Panc1 (cell line): ENCODE measurements at regions not wholly inside any gene's neighbourhood (a gene's known extent, or its start where the extent isn't known, plus 50 kb on each side); places are given as distances from the start of the nearest gene placed in this dataset.

Source experiments
- ATAC-seq: fragments of 200-7000 bp; cut with Tn5 transposase; 2 replicates; pipeline ENCODE4 v1.9.1; 2020; ENCODE audit warnings: mild to moderate bottlenecking, moderate library complexity
- BruUV-seq: library from RNA; stranded (reverse); fragments of 400-500 nt; replicated peaks from 2 replicates; lab custom pipeline; 2021; lab: Mats Ljungman, UMichigan
- CTCF ChIA-PET: fragments of 300-600 bp; sonication (Branson Sonifier 250); formaldehyde crosslinking; loops from one replicate; lab custom pipeline; 2022; ENCODE audit warnings: antibody characterized with exemption; lab: Charles Lee
- POLR2A ChIA-PET: fragments of 300-600 bp; sonication (Branson Sonifier 250); formaldehyde crosslinking; loops from one replicate; lab custom pipeline; 2022; ENCODE audit warnings: antibody characterized with exemption; lab: Charles Lee
- DNase-seq: peaks from one replicate; pipeline ENCODE4 v3.0.0-alpha.2; 2010; ENCODE audit warnings: low read depth, low spot score
- H3K27ac ChIP-seq: 2 replicates; pipeline ENCODE4 v1.5.1; 2011; ENCODE audit warnings: mild to moderate bottlenecking, low read length, inconsistent platforms
- H3K27me3 ChIP-seq: fragments of 200-500 bp; sonication (Bioruptor generic); 2 replicates; pipeline ENCODE4 v1.6.0; 2014; ENCODE audit warnings: low read length, inconsistent platforms; ENCODE audit not compliant: control insufficient read depth, insufficient read depth
- H3K36me3 ChIP-seq: fragments of 200-500 bp; sonication (Bioruptor generic); 2 replicates; pipeline ENCODE4 v1.5.1; 2014; ENCODE audit warnings: inconsistent platforms, mild to moderate bottlenecking, low read length, moderate library complexity; ENCODE audit not compliant: control insufficient read depth, insufficient read depth
- H3K4me1 ChIP-seq: 2 replicates; pipeline ENCODE4 v1.5.1; 2011; ENCODE audit warnings: inconsistent platforms, mild to moderate bottlenecking, low read length, moderate library complexity; ENCODE audit not compliant: control insufficient read depth, insufficient read depth
- H3K4me3 ChIP-seq, 2 experiments: 2 replicates each; pipeline ENCODE4 v1.5.1; 2011 to 2012; ENCODE audit warnings: low read depth in 2 of 2, low read length in 2 of 2, mild to moderate bottlenecking in 2 of 2, inconsistent platforms in 1 of 2, moderate library complexity in 1 of 2
- H3K9me3 ChIP-seq: fragments of 200-500 bp; sonication (Bioruptor generic); 2 replicates; pipeline ENCODE4 v1.5.1; 2014; ENCODE audit warnings: low read depth, mild to moderate bottlenecking, inconsistent platforms, low read length, moderate library complexity; ENCODE audit not compliant: control insufficient read depth, insufficient read depth
- POLR2AphosphoS5 ChIP-seq: IDR thresholded peaks from 2 replicates; pipeline ENCODE4 v1.6.1; 2012; ENCODE audit warnings: mild to moderate bottlenecking, low read depth, low read length, moderate library complexity
- SIN3A ChIP-seq: IDR thresholded peaks from 2 replicates; pipeline ENCODE4 v1.6.1; 2012; ENCODE audit warnings: low read depth, mild to moderate bottlenecking, low read length, moderate library complexity, borderline replicate concordance; ENCODE audit not compliant: insufficient read depth
- TCF7L2 ChIP-seq: IDR thresholded peaks from 2 replicates; pipeline ENCODE4 v1.6.1; 2011; ENCODE audit warnings: mild to moderate bottlenecking, low read depth, low read length, inconsistent platforms
- in situ Hi-C: cut with HindIII; loops from 2 replicates; pipeline ENCODE4 v1.10.0; 2016; ENCODE audit warnings: low sequenced_read_pairs, low pct_unique_long_range_greater_than_20kb
- intact Hi-C: fragments of 100-400 bp; cut with micrococcal nuclease; formaldehyde crosslinking; loops from one replicate; pipeline ENCODE4 v1.10.0; 2022; ENCODE audit not compliant: unreplicated experiment
- TF ChIP-seq, protein P1 (sequence below): fragments of 450-650 bp; IDR thresholded peaks from 2 replicates; pipeline ENCODE4 v1.5.1; 2017; ENCODE audit warnings: mild to moderate bottlenecking
- TF ChIP-seq, protein P2 (sequence below), 2 experiments: IDR thresholded peaks; 2 replicates each; pipeline ENCODE4 v1.6.1; 2011 to 2012; ENCODE audit warnings: low read depth in 2 of 2, control low read depth in 1 of 2, low read length in 1 of 2, mild to moderate bottlenecking in 1 of 2, moderate library complexity in 1 of 2; ENCODE audit not compliant: insufficient read depth in 1 of 2

DNA sequence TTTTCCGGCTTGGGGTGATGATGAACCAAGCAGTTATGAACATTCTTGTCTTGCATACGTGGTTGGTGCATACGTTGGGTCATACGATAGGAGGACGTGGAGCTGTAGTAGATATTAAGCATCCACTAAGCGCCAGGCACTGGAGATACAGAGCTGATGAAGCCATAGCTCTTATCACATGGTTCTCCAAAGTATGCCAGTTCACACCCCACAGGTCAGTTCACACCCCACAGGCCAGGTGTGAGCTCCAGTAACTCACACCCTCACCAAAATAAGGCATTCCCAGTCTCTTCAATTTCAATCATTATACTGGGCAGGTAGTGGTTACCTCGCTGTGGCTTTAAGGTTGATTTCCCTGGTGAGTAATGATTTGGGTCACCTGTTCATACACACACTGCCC lies 335.5 kb downstream of the FOXL1 start:
- no peaks in the 10 kb centered on the region for H3K27me3 ChIP-seq
- H3K4me1 ChIP-seq: no peaks in the 10 kb centered on the region
- BruUV-seq: no TSS peak
- CTCF ChIA-PET: no interaction called here
- ATAC-seq (no peak), DNase-seq (no peak)
- no peaks in the 10 kb centered on the region for H3K36me3 ChIP-seq
- POLR2A ChIA-PET: no interaction called here
- H3K4me3 ChIP-seq: no peak overlapping the region
- TF ChIP-seq POLR2AphosphoS5 (no peak), SIN3A (no peak), TCF7L2 (no peak)
- TF ChIP-seq, protein P1, sequence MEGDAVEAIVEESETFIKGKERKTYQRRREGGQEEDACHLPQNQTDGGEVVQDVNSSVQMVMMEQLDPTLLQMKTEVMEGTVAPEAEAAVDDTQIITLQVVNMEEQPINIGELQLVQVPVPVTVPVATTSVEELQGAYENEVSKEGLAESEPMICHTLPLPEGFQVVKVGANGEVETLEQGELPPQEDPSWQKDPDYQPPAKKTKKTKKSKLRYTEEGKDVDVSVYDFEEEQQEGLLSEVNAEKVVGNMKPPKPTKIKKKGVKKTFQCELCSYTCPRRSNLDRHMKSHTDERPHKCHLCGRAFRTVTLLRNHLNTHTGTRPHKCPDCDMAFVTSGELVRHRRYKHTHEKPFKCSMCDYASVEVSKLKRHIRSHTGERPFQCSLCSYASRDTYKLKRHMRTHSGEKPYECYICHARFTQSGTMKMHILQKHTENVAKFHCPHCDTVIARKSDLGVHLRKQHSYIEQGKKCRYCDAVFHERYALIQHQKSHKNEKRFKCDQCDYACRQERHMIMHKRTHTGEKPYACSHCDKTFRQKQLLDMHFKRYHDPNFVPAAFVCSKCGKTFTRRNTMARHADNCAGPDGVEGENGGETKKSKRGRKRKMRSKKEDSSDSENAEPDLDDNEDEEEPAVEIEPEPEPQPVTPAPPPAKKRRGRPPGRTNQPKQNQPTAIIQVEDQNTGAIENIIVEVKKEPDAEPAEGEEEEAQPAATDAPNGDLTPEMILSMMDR: no peak
- TF ChIP-seq, protein P2, sequence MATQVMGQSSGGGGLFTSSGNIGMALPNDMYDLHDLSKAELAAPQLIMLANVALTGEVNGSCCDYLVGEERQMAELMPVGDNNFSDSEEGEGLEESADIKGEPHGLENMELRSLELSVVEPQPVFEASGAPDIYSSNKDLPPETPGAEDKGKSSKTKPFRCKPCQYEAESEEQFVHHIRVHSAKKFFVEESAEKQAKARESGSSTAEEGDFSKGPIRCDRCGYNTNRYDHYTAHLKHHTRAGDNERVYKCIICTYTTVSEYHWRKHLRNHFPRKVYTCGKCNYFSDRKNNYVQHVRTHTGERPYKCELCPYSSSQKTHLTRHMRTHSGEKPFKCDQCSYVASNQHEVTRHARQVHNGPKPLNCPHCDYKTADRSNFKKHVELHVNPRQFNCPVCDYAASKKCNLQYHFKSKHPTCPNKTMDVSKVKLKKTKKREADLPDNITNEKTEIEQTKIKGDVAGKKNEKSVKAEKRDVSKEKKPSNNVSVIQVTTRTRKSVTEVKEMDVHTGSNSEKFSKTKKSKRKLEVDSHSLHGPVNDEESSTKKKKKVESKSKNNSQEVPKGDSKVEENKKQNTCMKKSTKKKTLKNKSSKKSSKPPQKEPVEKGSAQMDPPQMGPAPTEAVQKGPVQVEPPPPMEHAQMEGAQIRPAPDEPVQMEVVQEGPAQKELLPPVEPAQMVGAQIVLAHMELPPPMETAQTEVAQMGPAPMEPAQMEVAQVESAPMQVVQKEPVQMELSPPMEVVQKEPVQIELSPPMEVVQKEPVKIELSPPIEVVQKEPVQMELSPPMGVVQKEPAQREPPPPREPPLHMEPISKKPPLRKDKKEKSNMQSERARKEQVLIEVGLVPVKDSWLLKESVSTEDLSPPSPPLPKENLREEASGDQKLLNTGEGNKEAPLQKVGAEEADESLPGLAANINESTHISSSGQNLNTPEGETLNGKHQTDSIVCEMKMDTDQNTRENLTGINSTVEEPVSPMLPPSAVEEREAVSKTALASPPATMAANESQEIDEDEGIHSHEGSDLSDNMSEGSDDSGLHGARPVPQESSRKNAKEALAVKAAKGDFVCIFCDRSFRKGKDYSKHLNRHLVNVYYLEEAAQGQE (IDR thresholded peaks at IDR 0.05; ENCODE audit: insufficient read depth in 1 of 2, low read depth in 2 of 2, low read length in 1 of 2): no peak
- in situ Hi-C loops (no loop called here), intact Hi-C loops (no loop called here)
- no peak overlapping the region for H3K27ac ChIP-seq
- H3K9me3 ChIP-seq: no peaks in the 10 kb centered on the region

DNA sequence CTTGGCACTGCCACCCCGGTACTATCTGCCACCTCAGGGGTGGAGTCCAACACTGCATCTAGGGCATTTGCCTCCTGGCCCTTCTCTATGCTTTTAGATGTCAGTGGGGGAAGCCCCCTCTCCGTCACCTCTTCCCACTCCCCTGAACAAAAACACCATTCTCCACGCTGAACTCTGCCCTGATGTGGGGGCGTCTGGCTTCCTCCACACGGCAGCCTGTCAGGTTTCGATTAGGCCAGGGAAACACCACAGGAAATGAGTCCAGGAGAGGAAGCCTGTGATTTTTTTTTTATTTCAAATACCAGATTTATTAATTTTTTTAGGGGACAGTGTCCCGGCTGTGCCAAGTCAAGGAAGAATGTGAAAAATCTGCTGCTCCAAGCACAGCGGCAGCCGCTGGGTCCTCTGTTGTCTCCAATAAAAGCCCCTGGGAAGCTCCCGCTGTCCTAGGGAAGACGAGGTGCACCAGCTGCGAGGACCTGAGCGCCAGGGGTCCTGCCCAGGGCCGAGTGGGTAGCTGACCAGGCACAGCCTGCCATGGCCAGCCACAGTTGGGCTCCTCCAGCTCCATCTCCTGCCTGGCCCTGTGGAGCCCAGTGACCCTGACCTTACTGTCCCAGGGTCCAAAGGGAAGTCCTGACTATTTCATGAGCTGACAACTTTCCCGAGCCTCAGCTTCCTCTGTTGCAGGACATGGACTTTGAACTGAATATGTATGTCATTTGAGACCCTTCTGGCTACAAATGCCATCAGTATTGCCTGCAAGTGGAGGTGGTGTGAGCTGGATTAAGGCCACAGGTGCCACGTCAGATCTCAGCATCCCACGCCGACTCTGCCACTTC lies 336.7 kb downstream of the FOXL1 start:
- Histone ChIP-seq H3K36me3 (no peaks in the 10 kb centered on the region), H3K4me1 (no peaks in the 10 kb centered on the region), H3K9me3 (no peaks in the 10 kb centered on the region), H3K4me3 (no peak overlapping the region), H3K27ac (no peak overlapping the region), H3K27me3 (no peaks in the 10 kb centered on the region)
- ChIA-PET POLR2A (no interaction called here), CTCF (no interaction called here)
- in situ Hi-C loops (no loop called here), intact Hi-C loops (no loop called here)
- DNase-seq (no peak), ATAC-seq (no peak)
- TF ChIP-seq, protein P1: no peak
- TF ChIP-seq SIN3A: no peak
- TF ChIP-seq POLR2AphosphoS5: no peak
- no peak for TF ChIP-seq TCF7L2
- no TSS peak for BruUV-seq
